ENCODE measurements at regions not wholly inside any gene's neighbourhood (a gene's known extent, or its start where the extent isn't known, plus 50 kb on each side); places are given as distances from the start of the nearest gene placed in this dataset.

GRCh38 chrX:83008415-83008814 lies 499.7 kb upstream of the POU3F4 start:
- ChIA-PET SMC1A (ENCODE audit: uncharacterized antibody, unreplicated experiment) (no interaction called here), CTCF (interaction anchor here (0.6 to 1.4 kb wide), 4 partner anchors 16 to 627 kb away, joined by 3 read pairs; no protein-coding TSS in a partner anchor), POLR2A (no interaction called here), RAD21 (ENCODE audit: unreplicated experiment) (no interaction called here)
- 17% methylated on average over 6 of the region's 6 CpGs for WGBS (ENCODE audit: insufficient coverage, insufficient replicate concordance, low lambda C conversion rate, missing lambda C conversion rate)
- H3K27ac ChIP-seq (ENCODE audit: control insufficient read depth, insufficient read depth): no peak overlapping the region
- no peaks in the 10 kb centered on the region for H4K20me1 ChIP-seq (ENCODE audit: control insufficient read depth, insufficient read depth)
- no peak overlapping the region for H3K4me2 ChIP-seq (ENCODE audit: control insufficient read depth, insufficient read depth)
- no peak overlapping the region for H3K9ac ChIP-seq (ENCODE audit: control insufficient read depth, insufficient read depth, low read length)
- intact Hi-C loops (cut with micrococcal nuclease; ENCODE audit: unreplicated experiment) (loop anchor here (1.0 to 2.0 kb wide), 2 partner anchors 626 to 752 kb away; no protein-coding TSS in a partner anchor), in situ Hi-C loops (cut with MboI) (loop anchor here (25.0 kb wide), 2 partner anchors 629 to 754 kb away; no protein-coding TSS in a partner anchor)
- H3K27me3 ChIP-seq (replicated peaks in 1 of 2; ENCODE audit: control insufficient read depth in 2 of 2, insufficient read depth in 2 of 2, low read length in 1 of 2): no peaks in the 10 kb centered on the region
- BruUV-seq (replicated peaks): no TSS peak
- no peak for TF ChIP-seq EZH2 (IDR thresholded peaks at IDR 0.05; ENCODE audit: borderline replicate concordance, control insufficient read depth, low read depth, low read length)
- TF ChIP-seq, protein P1, sequence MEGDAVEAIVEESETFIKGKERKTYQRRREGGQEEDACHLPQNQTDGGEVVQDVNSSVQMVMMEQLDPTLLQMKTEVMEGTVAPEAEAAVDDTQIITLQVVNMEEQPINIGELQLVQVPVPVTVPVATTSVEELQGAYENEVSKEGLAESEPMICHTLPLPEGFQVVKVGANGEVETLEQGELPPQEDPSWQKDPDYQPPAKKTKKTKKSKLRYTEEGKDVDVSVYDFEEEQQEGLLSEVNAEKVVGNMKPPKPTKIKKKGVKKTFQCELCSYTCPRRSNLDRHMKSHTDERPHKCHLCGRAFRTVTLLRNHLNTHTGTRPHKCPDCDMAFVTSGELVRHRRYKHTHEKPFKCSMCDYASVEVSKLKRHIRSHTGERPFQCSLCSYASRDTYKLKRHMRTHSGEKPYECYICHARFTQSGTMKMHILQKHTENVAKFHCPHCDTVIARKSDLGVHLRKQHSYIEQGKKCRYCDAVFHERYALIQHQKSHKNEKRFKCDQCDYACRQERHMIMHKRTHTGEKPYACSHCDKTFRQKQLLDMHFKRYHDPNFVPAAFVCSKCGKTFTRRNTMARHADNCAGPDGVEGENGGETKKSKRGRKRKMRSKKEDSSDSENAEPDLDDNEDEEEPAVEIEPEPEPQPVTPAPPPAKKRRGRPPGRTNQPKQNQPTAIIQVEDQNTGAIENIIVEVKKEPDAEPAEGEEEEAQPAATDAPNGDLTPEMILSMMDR (IDR thresholded peaks at IDR 0.05 in 2 of 3, conservative IDR thresholded peaks at IDR 0.05 in 1 of 3; ENCODE audit: control insufficient read depth in 2 of 3, extremely low read depth in 1 of 3, insufficient read depth in 1 of 3, low read depth in 3 of 3, low read length in 3 of 3): peak; percentile 38 to 46 (median 39); a peak in 4 of 6 replicates
- TF ChIP-seq SKIL (IDR thresholded peaks at IDR 0.05; ENCODE audit: low read depth, poor library complexity, severe bottlenecking): no peak
- TF ChIP-seq MYB (IDR thresholded peaks at IDR 0.05; ENCODE audit: borderline replicate concordance, low read depth, low read length): no peak
- no peak for TF ChIP-seq DPF2 (IDR thresholded peaks at IDR 0.05)
- TF ChIP-seq NFXL1 (IDR thresholded peaks at IDR 0.05; ENCODE audit: borderline replicate concordance): no peak
- TF ChIP-seq BRCA1 (IDR thresholded peaks at IDR 0.05; ENCODE audit: low read depth, low read length): no peak
- no peak for TF ChIP-seq FOXM1 (IDR thresholded peaks at IDR 0.05; ENCODE audit: low read depth, low read length)
- no peak for TF ChIP-seq STAT3 (IDR thresholded peaks at IDR 0.05; ENCODE audit: low read depth, low read length)
- no peak for TF ChIP-seq MXI1 (IDR thresholded peaks at IDR 0.05; ENCODE audit: low read depth, low read length)
- TF ChIP-seq CBX3 (IDR thresholded peaks at IDR 0.05; ENCODE audit: borderline replicate concordance, low read depth): no peak
- no peak for TF ChIP-seq LARP7 (IDR thresholded peaks at IDR 0.05)
- TF ChIP-seq E2F4 (IDR thresholded peaks at IDR 0.05; ENCODE audit: low read depth, low read length): no peak
- TF ChIP-seq SMC3 (IDR thresholded peaks at IDR 0.05; ENCODE audit: borderline replicate concordance, low read length): peak; percentile 29; the same call in 1 of the 2 replicates
- TF ChIP-seq, protein P2, sequence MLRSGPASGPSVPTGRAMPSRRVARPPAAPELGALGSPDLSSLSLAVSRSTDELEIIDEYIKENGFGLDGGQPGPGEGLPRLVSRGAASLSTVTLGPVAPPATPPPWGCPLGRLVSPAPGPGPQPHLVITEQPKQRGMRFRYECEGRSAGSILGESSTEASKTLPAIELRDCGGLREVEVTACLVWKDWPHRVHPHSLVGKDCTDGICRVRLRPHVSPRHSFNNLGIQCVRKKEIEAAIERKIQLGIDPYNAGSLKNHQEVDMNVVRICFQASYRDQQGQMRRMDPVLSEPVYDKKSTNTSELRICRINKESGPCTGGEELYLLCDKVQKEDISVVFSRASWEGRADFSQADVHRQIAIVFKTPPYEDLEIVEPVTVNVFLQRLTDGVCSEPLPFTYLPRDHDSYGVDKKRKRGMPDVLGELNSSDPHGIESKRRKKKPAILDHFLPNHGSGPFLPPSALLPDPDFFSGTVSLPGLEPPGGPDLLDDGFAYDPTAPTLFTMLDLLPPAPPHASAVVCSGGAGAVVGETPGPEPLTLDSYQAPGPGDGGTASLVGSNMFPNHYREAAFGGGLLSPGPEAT (IDR thresholded peaks at IDR 0.05; ENCODE audit: low read depth): no peak
- 0 out of 2 replicates have a peak, but pooled peaks have one; percentile 4 for TF ChIP-seq RAD21 (IDR thresholded peaks at IDR 0.05; ENCODE audit: insufficient read depth, low read depth, low read length)
- ATAC-seq (peak; percentile 41; the same call in 1 of the 3 replicates), DNase-seq (ENCODE audit: low read depth, low spot score) (no peak), FAIRE-seq (no peak)
- no peak overlapping the region for H2AFZ ChIP-seq (ENCODE audit: control insufficient read depth, low read depth, low read length)
- H3K4me3 ChIP-seq: no peak overlapping the region
- no peaks in the 10 kb centered on the region for H3K9me3 ChIP-seq (replicated peaks; ENCODE audit: control insufficient read depth, insufficient read depth, low read length)
- H3K79me2 ChIP-seq (ENCODE audit: control insufficient read depth, insufficient read depth, low read length): no peaks in the 10 kb centered on the region
- H3K36me3 ChIP-seq (ENCODE audit: control insufficient read depth in 2 of 2, insufficient read depth in 2 of 2, low read length in 1 of 2): no peaks in the 10 kb centered on the region
- no peaks in the 10 kb centered on the region for H3K4me1 ChIP-seq (ENCODE audit: control insufficient read depth, insufficient read depth, low read length)
